Neural cell (in vitro differentiated cells): ENCODE measurements at regions not wholly inside any gene's neighbourhood (a gene's known extent, or its start where the extent isn't known, plus 50 kb on each side); places are given as distances from the start of the nearest gene placed in this dataset.

Source experiments
- H2AFZ ChIP-seq: fragments of 200-600, 300-800 bp; sonication (generic), shearing (Covaris generic); 2 replicates; pipeline ENCODE4 v1.6.0; 2014; ENCODE audit warnings: low read depth, mild to moderate bottlenecking, antibody characterized with exemption, low read length, moderate library complexity
- H3F3A ChIP-seq: fragments of 200-600 bp; shearing (Covaris generic); 2 replicates; pipeline ENCODE4 v1.6.1; 2016; ENCODE audit warnings: mild to moderate bottlenecking, moderate library complexity, mixed read lengths, antibody characterized with exemption, low read length; ENCODE audit not compliant: insufficient read depth, poor library complexity, severe bottlenecking
- H3K27ac ChIP-seq: fragments of 200-600, 300-800 bp; sonication (generic), shearing (Covaris generic); 2 replicates; pipeline ENCODE4 v1.5.1; 2014; ENCODE audit warnings: mild to moderate bottlenecking, low read length, moderate library complexity
- H3K27me3 ChIP-seq: fragments of 300-800, 200-600 bp; sonication (generic), shearing (Covaris generic); 2 replicates; pipeline ENCODE4 v1.6.0; 2014; ENCODE audit warnings: mild to moderate bottlenecking, low read depth, low read length, moderate library complexity; ENCODE audit not compliant: insufficient read depth
- H3K36me3 ChIP-seq: fragments of 300-800, 200-600 bp; sonication (generic), shearing (Covaris generic); 2 replicates; pipeline ENCODE4 v1.5.1; 2014; ENCODE audit warnings: mild to moderate bottlenecking, antibody characterized with exemption, low read length, moderate library complexity; ENCODE audit not compliant: insufficient read depth
- H3K4me2 ChIP-seq: fragments of 300-800, 200-600 bp; sonication (generic), shearing (Covaris generic); 2 replicates; pipeline ENCODE4 v1.6.0; 2014; ENCODE audit warnings: mild to moderate bottlenecking, low read length
- H3K4me3 ChIP-seq: fragments of 300-800, 200-600 bp; sonication (generic), shearing (Covaris generic); 2 replicates; pipeline ENCODE4 v1.5.1; 2014; ENCODE audit warnings: mild to moderate bottlenecking, low read length, moderate library complexity
- H3K79me2 ChIP-seq: fragments of 200-600 bp; shearing (Covaris generic); replicated peaks from 2 replicates; pipeline ENCODE4 v1.6.0; 2014; ENCODE audit warnings: mild to moderate bottlenecking, low read length, moderate library complexity; ENCODE audit not compliant: insufficient read depth
- H3K9ac ChIP-seq: fragments of 300-800, 200-600 bp; sonication (generic), shearing (Covaris generic); 2 replicates; pipeline ENCODE4 v1.6.1; 2016; ENCODE audit warnings: mild to moderate bottlenecking, low read length, mixed read lengths
- H3K9me2 ChIP-seq: fragments of 200-600 bp; shearing (Covaris generic); 2 replicates; pipeline ENCODE4 v1.6.1; 2016; ENCODE audit warnings: mild to moderate bottlenecking, low read length, mixed read lengths; ENCODE audit not compliant: insufficient read depth
- H3K9me3 ChIP-seq: fragments of 200-600, 300-800 bp; sonication (generic), shearing (Covaris generic); 2 replicates; pipeline ENCODE4 v1.6.1; 2016; ENCODE audit warnings: mild to moderate bottlenecking, mixed run types, low read length, moderate library complexity, mixed read lengths
- H4K20me1 ChIP-seq: fragments of 200-600 bp; shearing (Covaris generic); 2 replicates; pipeline ENCODE4 v1.6.1; 2016; ENCODE audit warnings: mild to moderate bottlenecking, mixed run types; ENCODE audit not compliant: insufficient read depth
- EP300 ChIP-seq: fragments of 450-650 bp; conservative IDR thresholded peaks from 2 replicates; pipeline ENCODE4 v1.6.1; 2014; ENCODE audit warnings: antibody characterized with exemption, mild to moderate bottlenecking, moderate library complexity; ENCODE audit not compliant: poor library complexity, severe bottlenecking
- EZH2 ChIP-seq: fragments of 200-600, 300-800 bp; shearing (Covaris generic), sonication (generic); IDR thresholded peaks from 2 replicates; pipeline ENCODE4 v1.6.1; 2014; ENCODE audit warnings: antibody characterized with exemption, low read length, borderline replicate concordance, mild to moderate bottlenecking; ENCODE audit not compliant: insufficient read depth, poor library complexity, severe bottlenecking
- MXI1 ChIP-seq: fragments of 450-650 bp; conservative IDR thresholded peaks from 2 replicates; pipeline ENCODE4 v1.6.1; 2014; ENCODE audit warnings: antibody characterized with exemption, mild to moderate bottlenecking; ENCODE audit not compliant: poor library complexity, severe bottlenecking
- POLR2AphosphoS5 ChIP-seq: IDR thresholded peaks from 2 replicates; pipeline ENCODE4 v1.6.1; 2012
- RAD21 ChIP-seq: fragments of 450-650 bp; conservative IDR thresholded peaks from 2 replicates; pipeline ENCODE4 v1.6.1; 2014; ENCODE audit warnings: antibody characterized with exemption, mild to moderate bottlenecking, moderate library complexity
- REST ChIP-seq: IDR thresholded peaks from 2 replicates; pipeline ENCODE4 v1.6.1; 2012; ENCODE audit warnings: borderline replicate concordance
- SMC3 ChIP-seq: fragments of 450-650 bp; conservative IDR thresholded peaks from 2 replicates; pipeline ENCODE4 v1.6.1; 2014; ENCODE audit warnings: antibody characterized with exemption, mild to moderate bottlenecking, moderate library complexity; ENCODE audit not compliant: poor library complexity
- TAF1 ChIP-seq: IDR thresholded peaks from 2 replicates; pipeline ENCODE4 v1.6.1; 2012; ENCODE audit warnings: low read depth
- TF ChIP-seq, protein P1 (sequence below): fragments of 450-650 bp; IDR thresholded peaks from 2 replicates; pipeline ENCODE4 v1.5.1; 2014; ENCODE audit warnings: antibody characterized with exemption, mild to moderate bottlenecking, moderate library complexity; ENCODE audit not compliant: poor library complexity, severe bottlenecking

- Histone ChIP-seq H3K36me3 (no peaks in the 10 kb centered on the region), H3K79me2 (no peaks in the 10 kb centered on the region), H3K4me3 (no peak overlapping the region), H3K9ac (no peak overlapping the region), H3K4me2 (no peak overlapping the region), H3K27me3 (no peaks in the 10 kb centered on the region), H2AFZ (no peak overlapping the region), H3K27ac (no peak overlapping the region), H3K9me2 (no peaks in the 10 kb centered on the region), H4K20me1 (no peaks in the 10 kb centered on the region), H3K9me3 (no peaks in the 10 kb centered on the region), H3F3A (no peaks in the 10 kb centered on the region)
- TF ChIP-seq SMC3 (no peak), TAF1 (no peak), RAD21 (no peak), REST (no peak), POLR2AphosphoS5 (no peak), EP300 (no peak), MXI1 (no peak), EZH2 (no peak)
- TF ChIP-seq, protein P1, sequence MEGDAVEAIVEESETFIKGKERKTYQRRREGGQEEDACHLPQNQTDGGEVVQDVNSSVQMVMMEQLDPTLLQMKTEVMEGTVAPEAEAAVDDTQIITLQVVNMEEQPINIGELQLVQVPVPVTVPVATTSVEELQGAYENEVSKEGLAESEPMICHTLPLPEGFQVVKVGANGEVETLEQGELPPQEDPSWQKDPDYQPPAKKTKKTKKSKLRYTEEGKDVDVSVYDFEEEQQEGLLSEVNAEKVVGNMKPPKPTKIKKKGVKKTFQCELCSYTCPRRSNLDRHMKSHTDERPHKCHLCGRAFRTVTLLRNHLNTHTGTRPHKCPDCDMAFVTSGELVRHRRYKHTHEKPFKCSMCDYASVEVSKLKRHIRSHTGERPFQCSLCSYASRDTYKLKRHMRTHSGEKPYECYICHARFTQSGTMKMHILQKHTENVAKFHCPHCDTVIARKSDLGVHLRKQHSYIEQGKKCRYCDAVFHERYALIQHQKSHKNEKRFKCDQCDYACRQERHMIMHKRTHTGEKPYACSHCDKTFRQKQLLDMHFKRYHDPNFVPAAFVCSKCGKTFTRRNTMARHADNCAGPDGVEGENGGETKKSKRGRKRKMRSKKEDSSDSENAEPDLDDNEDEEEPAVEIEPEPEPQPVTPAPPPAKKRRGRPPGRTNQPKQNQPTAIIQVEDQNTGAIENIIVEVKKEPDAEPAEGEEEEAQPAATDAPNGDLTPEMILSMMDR = no peak
Measured at GRCh38 chr12:84785281-84785680, 127.3 kb downstream of the SLC6A15 start.

GRCh38 chr12:84779169-84779568 is 133.4 kb downstream of the SLC6A15 start:
- H2AFZ ChIP-seq = no peak overlapping the region
- no peaks in the 10 kb centered on the region for H3K27me3 ChIP-seq
- no peaks in the 10 kb centered on the region for H3F3A ChIP-seq
- H3K4me3 ChIP-seq = no peak overlapping the region
- H3K36me3 ChIP-seq = no peaks in the 10 kb centered on the region
- no peaks in the 10 kb centered on the region for H3K9me3 ChIP-seq
- TF ChIP-seq EP300 (no peak), REST (no peak), TAF1 (no peak), POLR2AphosphoS5 (no peak), EZH2 (no peak), RAD21 (no peak), MXI1 (no peak), SMC3 (no peak)
- TF ChIP-seq, protein P1 = no peak
- H3K4me2 ChIP-seq = no peak overlapping the region
- H3K9me2 ChIP-seq = no peaks in the 10 kb centered on the region
- no peak overlapping the region for H3K27ac ChIP-seq
- H3K79me2 ChIP-seq = no peaks in the 10 kb centered on the region
- no peaks in the 10 kb centered on the region for H4K20me1 ChIP-seq
- H3K9ac ChIP-seq = no peak overlapping the region
